ENCODE measurements at regions not wholly inside any gene's neighbourhood (a gene's known extent, or its start where the extent isn't known, plus 50 kb on each side); places are given as distances from the start of the nearest gene placed in this dataset.

DNA sequence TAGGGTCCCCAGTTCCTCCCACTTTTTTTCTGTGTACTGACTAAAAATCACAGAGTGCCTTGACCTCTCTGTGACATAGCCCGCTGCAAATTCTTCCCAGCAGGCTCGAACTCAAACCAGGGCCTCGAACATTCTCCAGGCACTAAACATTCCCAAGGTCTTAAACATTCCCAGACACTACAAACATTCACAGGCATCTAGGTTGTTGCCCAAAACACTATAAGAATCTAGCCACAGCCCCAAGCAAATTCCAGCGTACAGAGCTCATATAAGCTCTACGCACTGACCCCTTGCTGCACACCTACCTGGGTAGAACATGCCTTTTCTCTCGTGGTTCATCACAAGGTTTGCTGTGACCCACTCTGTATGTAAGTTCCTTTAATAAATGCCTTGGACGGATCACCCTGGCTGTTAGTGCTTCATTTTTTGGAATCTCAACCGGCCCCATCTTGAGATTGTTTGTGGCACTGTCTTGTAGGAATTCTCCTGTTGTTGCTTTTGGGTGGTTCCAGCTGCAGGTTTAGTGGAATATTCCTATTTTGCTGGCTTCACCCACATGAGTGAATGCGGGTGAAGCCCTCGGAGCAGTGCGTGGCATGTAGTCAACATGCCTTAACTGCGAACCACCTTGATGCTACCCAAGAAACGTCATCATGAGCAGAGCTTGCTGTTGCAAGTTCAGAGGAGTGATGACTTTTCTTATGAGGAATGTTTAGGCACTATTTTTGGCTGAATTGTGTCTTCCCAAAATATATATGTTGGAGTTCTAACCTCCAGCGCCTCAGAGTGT is 230.0 kb downstream of the HS3ST1 start:
- no peak for DNase-seq (ENCODE audit: low spot score)
- intact Hi-C loops (cut with micrococcal nuclease; ENCODE audit: unreplicated experiment): no loop called here
- Histone ChIP-seq H3K4me1 (ENCODE audit: insufficient read depth, low read length, poor library complexity, severe bottlenecking) (no peaks in the 10 kb centered on the region), H3K36me3 (ENCODE audit: insufficient read depth, low read length, poor library complexity, severe bottlenecking) (no peaks in the 10 kb centered on the region), H3K4me3 (ENCODE audit: low read depth, low read length, poor library complexity, severe bottlenecking) (no peak overlapping the region), H3K27ac (ENCODE audit: low read depth, low read length, poor library complexity, severe bottlenecking) (no peak overlapping the region), H3K27me3 (replicated peaks; ENCODE audit: insufficient read depth, low read depth, low read length, poor library complexity) (no peaks in the 10 kb centered on the region), H3K9me3 (ENCODE audit: low read depth, low read length, poor library complexity, severe bottlenecking) (peaks cover 49% of the 10 kb centered on the region)
- POLR2A ChIA-PET (ENCODE audit: low non-redundant PET): no interaction called here
- no TSS peak for BruUV-seq (replicated peaks)
- CTCF ChIA-PET: no interaction called here
- TF ChIP-seq EZH2 (IDR thresholded peaks at IDR 0.05; ENCODE audit: borderline replicate concordance, low read depth, low read length, poor library complexity, severe bottlenecking): no peak
- TF ChIP-seq, protein P1, sequence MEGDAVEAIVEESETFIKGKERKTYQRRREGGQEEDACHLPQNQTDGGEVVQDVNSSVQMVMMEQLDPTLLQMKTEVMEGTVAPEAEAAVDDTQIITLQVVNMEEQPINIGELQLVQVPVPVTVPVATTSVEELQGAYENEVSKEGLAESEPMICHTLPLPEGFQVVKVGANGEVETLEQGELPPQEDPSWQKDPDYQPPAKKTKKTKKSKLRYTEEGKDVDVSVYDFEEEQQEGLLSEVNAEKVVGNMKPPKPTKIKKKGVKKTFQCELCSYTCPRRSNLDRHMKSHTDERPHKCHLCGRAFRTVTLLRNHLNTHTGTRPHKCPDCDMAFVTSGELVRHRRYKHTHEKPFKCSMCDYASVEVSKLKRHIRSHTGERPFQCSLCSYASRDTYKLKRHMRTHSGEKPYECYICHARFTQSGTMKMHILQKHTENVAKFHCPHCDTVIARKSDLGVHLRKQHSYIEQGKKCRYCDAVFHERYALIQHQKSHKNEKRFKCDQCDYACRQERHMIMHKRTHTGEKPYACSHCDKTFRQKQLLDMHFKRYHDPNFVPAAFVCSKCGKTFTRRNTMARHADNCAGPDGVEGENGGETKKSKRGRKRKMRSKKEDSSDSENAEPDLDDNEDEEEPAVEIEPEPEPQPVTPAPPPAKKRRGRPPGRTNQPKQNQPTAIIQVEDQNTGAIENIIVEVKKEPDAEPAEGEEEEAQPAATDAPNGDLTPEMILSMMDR (conservative IDR thresholded peaks at IDR 0.05; ENCODE audit: low read depth, low read length): no peak

DNA sequence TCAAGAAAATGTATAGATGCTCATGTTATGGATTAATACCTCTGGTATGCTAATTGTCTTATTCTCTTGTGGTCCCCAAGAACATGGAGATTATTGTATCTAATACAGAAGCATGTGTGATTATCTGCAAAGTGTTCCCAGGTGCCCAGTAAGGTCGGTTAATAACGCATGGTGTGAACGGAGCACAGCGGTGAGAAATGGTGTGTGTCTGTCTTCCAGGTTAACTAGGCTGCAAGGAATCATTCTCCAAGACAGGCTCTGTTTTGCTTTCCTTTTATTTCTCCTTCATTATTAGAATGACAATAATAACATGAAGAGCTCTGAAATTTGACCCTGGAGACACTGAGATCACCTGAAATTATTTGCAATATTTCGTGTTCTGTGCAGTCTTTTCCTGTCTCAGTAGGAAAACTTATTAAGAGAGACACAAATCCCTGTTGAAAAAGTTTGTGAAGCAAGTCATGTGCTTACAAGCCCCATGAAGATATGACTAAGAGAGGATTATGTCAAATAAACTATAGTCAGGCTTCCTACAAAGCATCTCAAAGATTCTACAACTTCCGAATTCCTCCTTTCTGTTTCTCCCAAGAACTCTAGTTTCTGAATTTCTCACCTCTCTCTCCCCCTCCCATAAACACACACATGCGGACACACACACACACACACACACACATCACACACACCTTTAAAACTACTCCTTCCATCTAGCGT is 230.9 kb downstream of the HS3ST1 start:
- BruUV-seq (replicated peaks): no TSS peak
- intact Hi-C loops (cut with micrococcal nuclease; ENCODE audit: unreplicated experiment): no loop called here
- Histone ChIP-seq H3K4me1 (ENCODE audit: insufficient read depth, low read length, poor library complexity, severe bottlenecking) (no peaks in the 10 kb centered on the region), H3K27me3 (replicated peaks; ENCODE audit: insufficient read depth, low read depth, low read length, poor library complexity) (no peaks in the 10 kb centered on the region), H3K9me3 (ENCODE audit: low read depth, low read length, poor library complexity, severe bottlenecking) (peaks cover 47% of the 10 kb centered on the region), H3K27ac (ENCODE audit: low read depth, low read length, poor library complexity, severe bottlenecking) (no peak overlapping the region), H3K36me3 (ENCODE audit: insufficient read depth, low read length, poor library complexity, severe bottlenecking) (no peaks in the 10 kb centered on the region), H3K4me3 (ENCODE audit: low read depth, low read length, poor library complexity, severe bottlenecking) (no peak overlapping the region)
- CTCF ChIA-PET: no interaction called here
- DNase-seq (ENCODE audit: low spot score): no peak
- TF ChIP-seq, protein P1 (conservative IDR thresholded peaks at IDR 0.05; ENCODE audit: low read depth, low read length): no peak
- no peak for TF ChIP-seq EZH2 (IDR thresholded peaks at IDR 0.05; ENCODE audit: borderline replicate concordance, low read depth, low read length, poor library complexity, severe bottlenecking)
- POLR2A ChIA-PET (ENCODE audit: low non-redundant PET): no interaction called here

DNA sequence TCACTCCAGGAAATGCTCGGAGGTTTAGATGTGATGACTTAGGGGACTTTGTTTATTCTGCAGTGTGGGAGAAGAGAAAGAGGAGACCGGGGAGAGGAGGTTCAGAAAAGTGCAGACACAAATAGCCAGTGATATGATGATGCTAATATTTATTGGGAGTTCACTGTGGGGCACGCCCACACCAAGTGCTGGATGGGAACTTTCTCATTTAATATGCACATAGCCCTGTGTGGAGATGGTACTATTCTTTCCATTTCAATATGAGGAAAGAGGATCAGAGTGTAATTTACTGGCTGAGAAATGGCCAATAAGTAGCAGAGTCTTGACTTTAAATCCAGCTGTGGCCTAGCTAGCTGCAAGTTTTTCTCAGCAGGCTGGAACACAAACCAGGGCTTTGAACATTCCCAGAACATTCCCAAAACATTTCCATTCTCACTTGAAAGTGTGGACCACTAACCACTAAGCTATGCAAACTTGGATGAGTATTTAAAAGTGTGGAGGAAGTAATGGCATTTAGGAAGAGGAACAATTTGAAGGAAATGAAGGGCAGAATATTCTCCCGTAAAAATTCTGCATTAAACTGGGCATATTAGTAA is 231.7 kb downstream of the HS3ST1 start:
- BruUV-seq (replicated peaks): no TSS peak
- Histone ChIP-seq H3K36me3 (ENCODE audit: insufficient read depth, low read length, poor library complexity, severe bottlenecking) (no peaks in the 10 kb centered on the region), H3K4me3 (ENCODE audit: low read depth, low read length, poor library complexity, severe bottlenecking) (no peak overlapping the region), H3K4me1 (ENCODE audit: insufficient read depth, low read length, poor library complexity, severe bottlenecking) (no peaks in the 10 kb centered on the region), H3K9me3 (ENCODE audit: low read depth, low read length, poor library complexity, severe bottlenecking) (peaks cover 44% of the 10 kb centered on the region), H3K27me3 (replicated peaks; ENCODE audit: insufficient read depth, low read depth, low read length, poor library complexity) (no peaks in the 10 kb centered on the region), H3K27ac (ENCODE audit: low read depth, low read length, poor library complexity, severe bottlenecking) (no peak overlapping the region)
- intact Hi-C loops (cut with micrococcal nuclease; ENCODE audit: unreplicated experiment): no loop called here
- POLR2A ChIA-PET (ENCODE audit: low non-redundant PET): no interaction called here
- CTCF ChIA-PET: no interaction called here
- TF ChIP-seq, protein P1 (conservative IDR thresholded peaks at IDR 0.05; ENCODE audit: low read depth, low read length): no peak
- TF ChIP-seq EZH2 (IDR thresholded peaks at IDR 0.05; ENCODE audit: borderline replicate concordance, low read depth, low read length, poor library complexity, severe bottlenecking): no peak
- no peak for DNase-seq (ENCODE audit: low spot score)

All from A673 (cell line).